ENCODE measurements at regions not wholly inside any gene's neighbourhood (a gene's known extent, or its start where the extent isn't known, plus 50 kb on each side); places are given as distances from the start of the nearest gene placed in this dataset.

- Histone ChIP-seq H3K4me3 (no peak overlapping the region), H3K36me3 (no peaks in the 10 kb centered on the region), H3K27ac (no peak overlapping the region), H3K27me3 (peaks cover 56% of the 10 kb centered on the region), H3K4me1 (peaks cover 27% of the 10 kb centered on the region), H3K9me3 (no peaks in the 10 kb centered on the region)
- TF ChIP-seq CTCF (IDR thresholded peaks at IDR 0.05), result no peak
- ATAC-seq (no peak), DNase-seq (no peak)
- intact Hi-C loops (cut with DNase I), result loop anchor here (10.0 kb wide), 1 partner anchor 189 kb away; no protein-coding TSS in a partner anchor
Measured at GRCh38 chr4:41883988-41884734, 51.1 kb upstream of the TMEM33 start.

GRCh38 chr4:41882625-41883347, 52.4 kb upstream of the TMEM33 start:
- peak; percentile 97 for TF ChIP-seq CTCF (IDR thresholded peaks at IDR 0.05)
- intact Hi-C loops (cut with DNase I), result loop anchor here (10.0 kb wide), 1 partner anchor 188 kb away; no protein-coding TSS in a partner anchor
- DNase-seq (peak; percentile 74), ATAC-seq (peak; percentile 90)
- H3K4me3 ChIP-seq, result peak overlapping the region; percentile 40
- no peaks in the 10 kb centered on the region for H3K36me3 ChIP-seq
- H3K4me1 ChIP-seq, result peaks cover 27% of the 10 kb centered on the region
- no peaks in the 10 kb centered on the region for H3K9me3 ChIP-seq
- H3K27ac ChIP-seq, result no peak overlapping the region
- H3K27me3 ChIP-seq, result peaks cover 69% of the 10 kb centered on the region

GRCh38 chr4:41881981-41882624, 53.1 kb upstream of the TMEM33 start:
- no peak for DNase-seq
- H3K4me3 ChIP-seq, result peak overlapping the region; percentile 40
- no peaks in the 10 kb centered on the region for H3K9me3 ChIP-seq
- H3K36me3 ChIP-seq, result no peaks in the 10 kb centered on the region
- H3K27me3 ChIP-seq, result peaks cover 72% of the 10 kb centered on the region
- ATAC-seq, result no peak
- TF ChIP-seq CTCF (IDR thresholded peaks at IDR 0.05), result no peak
- H3K4me1 ChIP-seq, result peaks cover 27% of the 10 kb centered on the region
- no peak overlapping the region for H3K27ac ChIP-seq
- intact Hi-C loops (cut with DNase I), result loop anchor here (10.0 kb wide), 1 partner anchor 187 kb away; no protein-coding TSS in a partner anchor

- no peak overlapping the region for H3K27ac ChIP-seq
- peaks cover 27% of the 10 kb centered on the region for H3K4me1 ChIP-seq
- ATAC-seq, result no peak
- no peak for DNase-seq
- intact Hi-C loops (cut with DNase I), result loop anchor here (10.0 kb wide), 1 partner anchor 186 kb away; no protein-coding TSS in a partner anchor
- peaks cover 73% of the 10 kb centered on the region for H3K27me3 ChIP-seq
- H3K4me3 ChIP-seq, result peak overlapping the region; percentile 40
- H3K36me3 ChIP-seq, result no peaks in the 10 kb centered on the region
- no peaks in the 10 kb centered on the region for H3K9me3 ChIP-seq
- TF ChIP-seq CTCF (IDR thresholded peaks at IDR 0.05), result no peak
Measured at GRCh38 chr4:41880840-41881831, 54.1 kb upstream of the TMEM33 start.
